Fibroblast of upper back skin (primary cell): ENCODE measurements at regions not wholly inside any gene's neighbourhood (a gene's known extent, or its start where the extent isn't known, plus 50 kb on each side); places are given as distances from the start of the nearest gene placed in this dataset.
A peak's percentile ranks its signal among the peaks of the same experiment; 100 is the strongest.
"Not testable (repeated sequence)": the region's sequence is repeated elsewhere in the genome, so short reads cannot be mapped to it uniquely, and the experiment has no call there.

ENCODE experiments used
- DNase-seq: peaks from one replicate; pipeline ENCODE4 v3.0.0-alpha.2; 2013

DNA sequence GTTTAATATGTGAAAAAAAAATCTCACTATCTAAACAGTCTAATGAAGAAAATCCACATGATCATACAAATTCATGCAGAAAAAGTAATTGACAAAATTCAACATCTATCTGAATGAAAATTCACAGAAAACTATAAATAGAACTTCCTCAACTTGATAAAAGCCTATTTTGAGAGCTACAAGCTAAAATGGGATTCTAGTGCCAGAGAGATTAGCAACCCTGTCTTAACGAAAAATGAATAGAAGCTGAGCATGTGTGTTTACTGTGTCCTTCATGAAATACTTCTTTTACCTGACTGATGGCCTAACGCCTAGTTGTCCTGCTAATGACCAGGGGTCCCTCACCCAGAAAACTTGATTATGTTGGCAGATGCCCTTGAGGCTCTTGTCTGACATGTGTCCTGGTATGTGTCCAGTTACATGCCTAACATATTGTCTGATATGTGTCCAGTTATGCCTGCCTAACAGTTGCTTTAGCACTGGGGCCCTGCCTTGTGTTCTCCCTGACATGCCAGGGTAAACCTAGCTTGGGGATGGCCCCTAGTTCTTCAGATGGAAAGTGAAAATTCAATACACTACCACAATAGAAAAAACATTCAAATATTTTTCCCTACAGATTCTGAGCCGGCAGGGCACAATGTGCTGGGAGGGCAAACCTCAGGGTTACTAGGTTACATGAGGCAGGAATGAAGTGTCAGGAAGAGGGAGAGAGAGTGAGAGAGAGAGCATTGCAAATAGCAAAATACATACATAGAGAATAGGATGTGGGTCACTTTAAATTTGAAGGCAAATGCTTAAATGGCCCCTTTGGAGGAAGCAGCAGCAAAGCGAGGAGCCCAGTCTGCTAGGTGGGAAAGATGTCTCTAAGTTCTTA is 834.0 kb downstream of the CDH11 start:
- no peak for DNase-seq

DNA sequence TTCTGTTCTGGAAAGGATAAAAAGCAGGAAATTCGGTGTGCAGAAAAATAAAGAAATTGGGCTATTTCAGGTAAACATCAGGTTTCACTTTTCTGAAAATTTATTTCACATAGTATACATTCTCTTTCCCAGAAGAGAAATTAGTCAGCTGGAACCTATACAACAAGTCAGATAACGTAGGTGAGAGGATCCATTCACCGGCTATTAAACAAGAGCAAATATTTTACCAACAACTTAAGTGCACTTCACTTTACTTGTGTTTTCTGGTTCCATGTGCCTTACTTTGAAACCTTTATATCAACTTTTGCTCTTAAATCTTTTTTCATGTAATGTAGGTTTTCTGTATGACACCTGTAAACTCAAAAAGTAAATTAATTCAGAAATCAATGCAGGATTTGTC is 839.7 kb downstream of the CDH11 start:
- no peak for DNase-seq

DNA sequence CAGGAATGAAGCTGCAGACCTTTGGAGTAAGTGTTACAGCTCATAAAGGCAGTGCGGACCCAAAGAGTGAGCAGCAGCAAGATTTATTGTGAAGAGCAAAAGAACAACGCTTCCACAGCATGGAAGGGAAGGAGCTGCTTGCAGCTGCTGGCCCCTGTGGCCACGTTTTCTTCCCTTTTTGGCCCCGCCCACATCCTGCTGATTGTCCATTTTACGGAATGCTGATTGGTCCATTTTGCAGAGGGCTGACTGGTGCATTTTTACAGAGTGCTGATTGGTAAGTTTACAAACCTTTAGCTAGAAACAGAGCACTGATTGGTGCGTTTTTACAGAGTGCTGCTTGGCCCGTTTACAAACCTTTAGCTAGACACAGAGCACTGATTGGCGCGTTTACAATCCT is 841.5 kb downstream of the CDH11 start:
- no peak for DNase-seq

DNA sequence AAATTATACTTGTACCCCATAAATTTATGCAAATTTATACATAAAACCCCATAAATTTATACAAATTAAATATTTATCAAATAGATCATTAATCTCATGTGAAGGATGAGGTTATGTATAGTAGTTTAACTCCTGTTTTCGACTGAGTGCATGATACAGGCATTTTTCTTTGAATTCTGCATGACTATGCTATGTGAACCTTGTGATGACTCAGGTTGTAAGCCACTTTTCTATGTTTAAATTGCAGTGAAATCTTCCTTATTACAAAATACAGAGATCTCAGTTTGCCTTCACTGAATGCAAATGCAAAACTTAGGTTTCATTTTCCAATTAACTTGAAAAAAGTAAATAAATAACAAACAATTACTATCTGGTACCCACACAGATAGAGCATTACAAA is 843.7 kb downstream of the CDH11 start:
- DNase-seq: peak; percentile 70

DNA sequence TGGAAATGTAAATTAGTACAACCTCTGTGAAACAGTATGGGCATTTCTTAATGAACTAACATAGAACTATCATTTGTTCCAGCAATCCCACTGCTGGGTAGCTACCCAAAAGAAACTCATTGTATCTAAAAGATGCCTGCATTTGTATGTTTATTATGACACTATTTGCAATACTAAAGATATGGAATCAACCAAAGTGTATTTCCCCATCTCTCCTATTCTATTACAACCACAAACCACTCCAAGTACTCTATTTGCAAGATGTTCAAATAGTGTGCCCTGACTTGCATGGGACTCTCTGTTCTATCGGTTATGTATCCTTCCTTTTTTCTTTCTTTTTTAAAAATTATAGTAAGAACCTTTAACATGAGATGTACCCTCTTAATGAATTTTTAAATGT is 845.2 kb downstream of the CDH11 start:
- DNase-seq: no peak

DNA sequence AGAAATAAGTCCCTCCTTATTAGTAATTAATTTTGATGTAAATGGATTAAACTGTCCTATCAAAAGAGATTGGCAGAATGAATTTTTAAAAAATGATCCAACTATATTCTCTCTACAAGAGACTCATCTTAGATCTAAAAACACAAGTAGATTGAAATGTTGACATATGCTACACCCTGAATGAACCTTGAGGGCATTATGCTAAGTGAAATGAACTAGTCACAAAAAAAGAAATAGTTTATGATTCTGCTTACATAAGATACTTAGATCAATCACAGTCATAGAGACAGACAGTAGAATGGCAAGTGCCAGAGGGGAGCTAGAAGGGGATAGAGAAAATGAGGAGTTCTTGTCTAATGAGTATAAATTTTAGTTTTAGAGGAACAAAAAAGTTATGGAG is 849.8 kb downstream of the CDH11 start:
- DNase-seq: no peak

DNA sequence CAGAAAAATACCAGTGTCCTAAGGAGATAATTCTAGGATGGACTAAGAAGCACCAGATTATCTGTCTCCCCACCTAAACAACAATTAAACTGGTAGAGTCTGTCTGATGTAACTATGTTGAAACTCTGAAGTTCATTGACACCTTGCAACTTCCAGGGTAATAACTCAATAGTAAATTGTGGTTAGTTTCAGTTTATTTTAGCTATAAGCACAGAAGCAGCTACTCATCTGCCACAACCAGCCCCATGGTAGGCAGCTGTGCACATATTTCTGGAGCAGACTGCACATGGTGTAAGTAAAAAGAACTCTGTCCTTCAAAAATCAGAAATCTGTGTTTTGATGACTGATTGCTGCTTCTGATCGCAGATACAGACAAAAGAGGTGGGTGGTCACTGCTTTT is 852.1 kb downstream of the CDH11 start:
- DNase-seq: peak; percentile 41

DNA sequence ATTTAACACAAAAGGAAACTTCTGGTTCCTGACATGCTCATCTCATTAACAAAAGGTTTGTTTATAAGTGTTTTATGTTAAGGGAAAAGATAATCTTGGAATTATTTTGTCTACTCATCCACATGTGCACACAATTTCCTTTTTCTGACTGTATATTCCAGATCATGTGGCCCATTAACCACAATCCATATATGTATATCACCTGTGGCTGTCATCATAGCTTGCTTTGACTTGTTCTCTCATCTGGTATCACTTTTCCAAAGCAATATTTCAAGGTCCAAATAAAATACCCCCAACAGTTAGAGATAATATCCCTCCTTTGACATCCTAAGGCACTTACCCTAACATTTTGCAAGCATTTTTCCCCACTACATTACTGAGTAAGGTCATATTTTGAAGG is 856.1 kb downstream of the CDH11 start:
- peak; percentile 62 for DNase-seq

DNA sequence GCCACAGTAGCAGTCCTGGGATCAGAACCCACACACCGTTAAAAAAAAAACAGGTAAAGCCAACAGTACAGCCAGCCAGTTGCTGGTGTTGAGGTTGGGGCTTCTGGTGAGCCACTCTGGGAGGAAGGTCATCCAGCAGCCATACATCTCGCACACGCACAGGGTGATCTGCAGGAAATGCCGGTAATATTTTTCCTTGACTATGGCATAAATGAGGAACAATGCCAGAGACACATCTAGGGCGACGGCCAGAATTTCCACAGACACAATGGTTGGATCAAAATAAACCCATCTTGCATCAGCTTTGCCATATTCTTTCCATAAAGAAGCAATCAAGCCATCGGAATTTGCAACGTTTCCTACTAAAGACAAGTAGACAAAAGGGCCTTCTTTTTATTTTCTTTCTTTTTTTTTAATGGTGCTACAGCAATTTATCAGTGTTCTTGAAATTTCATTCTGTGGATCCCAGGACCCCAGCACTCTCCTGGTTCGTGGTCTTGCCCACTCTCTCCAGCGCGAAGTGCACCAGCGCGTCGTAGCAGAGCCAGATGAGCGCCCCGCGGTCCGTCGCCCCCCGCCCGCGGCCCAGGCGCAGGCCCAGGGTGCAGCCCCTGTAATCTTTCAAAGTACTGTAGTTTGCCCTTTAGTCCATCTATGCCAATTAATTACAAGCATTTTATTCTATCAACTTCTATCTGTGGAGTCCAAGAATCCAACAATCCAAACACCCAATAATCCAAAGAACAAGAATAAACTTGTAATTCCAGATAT is 861.0 kb downstream of the CDH11 start:
- not testable (repeated sequence) for DNase-seq

DNA sequence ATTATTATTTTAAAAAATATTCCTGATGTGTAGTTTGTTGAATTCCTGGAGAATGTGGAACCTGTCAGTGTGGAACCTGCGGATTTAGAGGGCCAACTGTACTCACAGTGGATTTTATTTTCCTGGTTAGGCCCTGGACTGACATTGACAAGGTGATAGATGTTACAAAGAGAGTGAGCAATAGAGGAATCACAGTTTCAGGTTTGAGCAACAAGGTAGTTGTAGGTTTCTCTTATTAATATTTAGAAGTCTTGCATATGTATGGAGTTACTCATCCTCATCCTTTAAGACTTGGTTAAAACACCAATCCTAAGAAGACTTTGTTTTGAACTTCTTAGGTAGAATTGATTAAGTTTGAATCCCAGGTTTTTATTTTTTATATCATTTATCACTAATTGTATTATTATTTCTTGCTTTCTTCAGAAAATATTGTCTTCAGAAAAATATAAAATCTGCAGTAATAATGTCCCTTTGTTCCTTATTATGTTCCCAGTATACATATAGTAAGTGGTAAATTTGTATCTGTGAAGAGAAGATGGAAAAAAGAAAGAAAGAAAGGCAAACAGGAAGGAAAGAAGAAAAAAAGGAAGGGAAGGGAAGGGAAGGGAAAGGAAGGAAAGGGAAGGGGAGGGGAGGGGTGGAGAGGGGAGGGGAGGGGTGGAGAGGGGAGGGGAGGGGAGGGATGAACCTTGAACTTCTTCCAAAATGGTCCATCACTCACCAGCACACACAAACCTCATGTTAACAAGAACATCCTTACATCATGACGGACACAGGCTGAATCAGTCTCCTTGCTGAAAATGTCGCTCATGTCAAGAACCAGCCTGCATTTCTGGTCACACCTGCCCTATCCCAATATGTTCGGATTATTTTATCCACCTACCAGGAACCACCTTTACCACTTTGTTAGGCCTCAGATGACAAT is 867.2 kb downstream of the CDH11 start:
- no peak for DNase-seq

DNA sequence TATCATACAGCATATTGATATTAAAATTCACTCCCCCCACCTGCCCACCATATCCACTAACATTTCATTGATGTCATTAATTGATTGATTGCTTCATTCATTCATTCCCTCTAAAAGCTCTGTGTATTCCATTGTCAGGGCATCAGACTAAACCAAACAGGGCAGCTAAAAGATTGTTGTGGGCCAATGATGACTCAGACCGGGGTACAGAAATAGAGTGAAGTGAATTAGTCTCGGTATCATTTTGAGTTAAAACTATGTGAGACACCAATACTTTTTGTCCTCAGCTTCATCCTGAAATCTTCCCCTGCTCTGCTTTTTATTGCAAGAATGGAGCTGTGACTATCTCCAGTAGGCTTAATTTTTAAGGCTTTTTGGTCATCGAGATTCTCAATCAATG is 868.3 kb downstream of the CDH11 start:
- DNase-seq: no peak

DNA sequence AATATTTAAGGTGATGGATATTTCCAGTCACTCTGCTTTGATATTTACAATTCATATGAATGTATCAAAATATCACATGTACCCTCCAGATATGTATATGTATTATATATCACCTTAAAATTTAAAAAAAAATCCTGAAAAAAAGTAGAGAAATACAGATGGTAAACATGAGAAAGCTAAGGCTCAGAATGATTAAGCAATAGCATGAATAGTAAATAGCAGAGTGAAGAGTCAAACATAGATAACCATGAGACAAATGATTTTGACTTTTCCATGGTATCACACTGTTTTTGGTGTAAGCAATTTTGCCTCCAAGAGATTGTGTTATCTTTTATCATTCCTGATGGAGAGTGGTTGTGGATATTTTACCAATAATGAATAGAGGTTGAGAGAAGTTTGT is 868.8 kb downstream of the CDH11 start:
- no peak for DNase-seq

DNA sequence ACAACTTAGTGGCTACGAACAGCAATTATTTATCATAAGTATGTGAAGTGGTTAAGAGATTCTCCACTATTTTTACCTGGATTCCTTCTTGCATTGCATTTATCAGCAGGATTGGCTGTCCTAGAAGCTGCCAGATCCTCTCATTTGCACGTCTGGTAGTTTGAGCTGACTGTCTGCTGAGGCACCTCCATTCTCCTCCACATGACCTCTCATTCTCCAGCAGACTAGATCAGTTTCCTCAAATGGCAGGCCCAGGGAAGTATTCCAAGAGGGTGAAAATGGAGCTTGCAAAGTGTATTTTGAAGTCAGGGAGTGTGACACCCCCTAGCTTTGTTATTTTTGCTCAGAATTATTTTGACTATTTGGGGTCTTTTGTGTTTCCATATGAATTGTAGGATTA is 870.1 kb downstream of the CDH11 start:
- no peak for DNase-seq

DNA sequence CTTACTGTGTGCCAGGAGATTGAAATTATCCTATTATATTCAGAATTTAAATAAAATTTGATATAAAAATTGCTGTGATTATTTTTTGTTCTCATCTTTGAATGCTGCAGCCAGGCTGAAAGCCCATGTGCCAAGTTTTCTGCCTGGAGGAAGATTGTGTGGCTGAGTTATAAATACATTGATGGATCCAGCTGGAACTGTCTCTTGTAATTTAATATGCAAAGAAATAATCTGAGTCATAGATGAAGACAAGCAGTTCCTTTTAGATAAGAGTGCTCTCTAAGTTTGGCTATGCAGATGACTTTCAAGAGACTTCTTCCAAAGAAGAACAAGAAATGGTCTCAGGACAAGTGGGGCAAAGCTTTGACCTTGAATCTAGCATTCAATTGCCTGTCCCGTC is 871.0 kb downstream of the CDH11 start:
- DNase-seq: peak; percentile 45

DNA sequence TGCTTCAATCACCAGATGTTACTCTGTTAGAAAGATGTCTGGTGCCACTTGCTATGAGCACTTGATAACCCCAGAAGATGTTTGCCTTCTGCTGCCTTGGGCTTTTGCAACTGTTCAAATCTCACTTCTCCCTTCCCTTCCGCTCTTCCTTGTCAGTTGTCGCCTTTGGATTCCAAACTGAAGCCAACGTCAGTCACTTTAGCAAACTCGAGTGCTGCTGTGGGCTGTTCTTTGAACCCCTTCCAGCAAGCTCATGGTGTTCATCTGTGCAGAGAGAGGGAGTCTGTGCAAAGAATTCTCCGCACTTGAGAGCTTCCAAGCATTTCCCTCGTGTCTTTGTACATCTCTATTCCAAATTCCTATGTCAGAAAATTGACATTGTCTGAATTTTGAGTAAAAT is 879.4 kb downstream of the CDH11 start:
- no peak for DNase-seq

DNA sequence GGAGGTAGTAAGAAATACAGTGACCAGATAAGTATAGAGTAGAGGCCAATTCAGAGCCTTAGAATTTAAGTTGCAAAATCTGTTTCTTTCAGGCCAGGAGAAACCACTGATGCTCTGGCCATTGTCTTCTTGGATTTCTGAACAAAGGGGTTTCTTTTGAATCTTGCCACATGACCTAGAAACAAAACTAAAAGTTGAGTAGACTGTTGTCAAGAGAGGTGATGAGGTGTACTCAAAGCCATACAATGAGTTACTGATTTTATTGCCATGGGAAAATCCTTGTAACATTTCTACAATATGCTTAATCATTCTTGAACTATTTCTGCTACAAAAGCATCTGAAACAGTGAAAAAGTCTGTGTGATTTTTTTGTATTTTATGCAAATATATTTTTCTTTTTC is 881.3 kb downstream of the CDH11 start:
- peak; percentile 43 for DNase-seq

DNA sequence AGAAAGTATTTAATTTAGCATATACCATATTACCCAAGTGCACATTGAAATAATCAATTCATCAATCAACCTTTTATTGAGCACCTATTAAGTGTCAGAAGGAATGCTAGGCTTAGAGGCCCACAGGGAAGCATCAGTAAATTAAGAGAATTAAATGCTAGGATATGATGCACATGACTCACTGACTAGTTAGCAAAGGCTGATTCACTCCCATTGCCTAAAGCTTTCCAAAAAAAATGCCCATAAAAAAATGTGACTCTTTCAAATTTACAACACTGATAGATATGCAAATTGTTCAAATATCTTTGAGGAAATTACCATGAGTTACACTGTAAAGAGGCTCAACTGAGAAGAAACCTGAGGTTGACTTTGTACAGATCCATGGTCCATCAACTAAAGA is 883.3 kb downstream of the CDH11 start:
- DNase-seq: peak; percentile 59

DNA sequence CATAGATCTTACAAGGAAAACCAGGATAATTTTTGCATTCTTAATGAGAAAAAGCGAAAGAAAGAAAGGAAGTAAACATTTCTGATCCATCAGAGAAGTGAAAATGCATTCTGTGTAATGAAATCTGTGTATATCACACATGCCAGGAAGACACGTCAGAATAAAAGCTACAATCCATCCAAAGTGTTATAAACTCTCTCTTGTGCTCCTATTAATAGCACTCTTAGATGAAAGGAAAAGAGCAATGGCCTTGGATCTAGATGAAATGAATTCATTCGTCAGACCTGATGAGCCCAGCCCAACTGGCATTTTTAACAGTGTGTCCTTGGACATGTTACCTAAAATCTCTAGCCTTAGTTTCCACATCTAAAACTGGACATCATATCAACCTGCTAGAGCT is 885.5 kb downstream of the CDH11 start:
- no peak for DNase-seq

DNA sequence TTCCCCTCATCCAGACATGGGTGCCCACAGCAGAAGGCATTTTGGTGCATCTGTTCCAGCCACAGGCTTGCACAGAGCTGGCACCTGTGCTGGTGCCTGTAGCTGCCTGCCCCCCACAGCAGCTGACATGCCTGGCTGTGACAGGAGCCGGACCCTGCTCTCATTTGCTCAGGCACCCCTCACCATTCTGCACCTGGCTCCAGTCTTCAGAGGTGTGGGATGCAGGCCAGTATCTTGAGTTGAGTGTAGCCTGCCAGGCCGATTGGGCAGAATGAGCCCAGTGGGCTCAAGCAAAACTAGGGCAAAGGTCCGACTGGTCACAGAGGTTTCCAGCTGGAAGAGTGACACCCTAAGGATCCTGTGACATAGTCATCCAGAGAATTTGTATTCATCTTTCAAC is 887.7 kb downstream of the CDH11 start:
- DNase-seq: no peak

DNA sequence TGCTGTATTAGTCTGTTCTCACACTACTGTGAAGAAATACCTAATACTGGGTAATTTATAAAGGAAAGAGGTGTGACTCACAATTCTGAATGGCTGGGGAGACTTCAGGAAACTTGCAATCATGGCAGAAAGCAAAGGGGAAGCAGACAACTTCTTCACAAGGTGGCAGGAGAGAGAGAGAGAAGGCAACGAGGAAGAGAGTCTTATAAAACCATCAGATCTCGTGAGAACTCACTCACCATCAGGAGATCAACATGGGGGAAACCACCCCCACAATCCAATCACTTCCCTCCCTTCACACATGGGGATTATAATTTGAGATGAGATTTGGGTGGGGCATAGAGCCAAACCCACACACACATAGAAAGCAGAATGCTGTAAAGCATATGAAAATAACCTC is 896.2 kb downstream of the CDH11 start:
- DNase-seq: peak; percentile 3

DNA sequence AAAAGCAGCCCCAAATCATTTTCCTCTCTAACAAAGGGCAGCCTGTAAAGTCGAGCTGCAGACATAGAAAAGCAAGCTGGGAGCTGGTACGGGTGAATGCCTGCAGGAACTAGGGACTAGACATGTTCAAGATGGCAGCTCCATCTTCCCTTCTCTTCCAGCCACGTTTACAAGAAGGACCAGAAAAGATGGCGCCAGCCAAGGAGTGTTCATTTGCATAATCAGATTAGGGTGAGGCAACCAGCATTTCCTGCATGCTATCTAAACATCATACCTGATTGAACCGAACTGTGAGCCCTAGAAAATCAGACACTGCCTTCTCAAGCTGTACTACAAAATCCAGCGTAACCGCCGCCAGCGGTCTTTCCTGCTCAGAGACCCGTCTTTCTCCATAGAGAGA is 896.8 kb downstream of the CDH11 start:
- DNase-seq: no peak

DNA sequence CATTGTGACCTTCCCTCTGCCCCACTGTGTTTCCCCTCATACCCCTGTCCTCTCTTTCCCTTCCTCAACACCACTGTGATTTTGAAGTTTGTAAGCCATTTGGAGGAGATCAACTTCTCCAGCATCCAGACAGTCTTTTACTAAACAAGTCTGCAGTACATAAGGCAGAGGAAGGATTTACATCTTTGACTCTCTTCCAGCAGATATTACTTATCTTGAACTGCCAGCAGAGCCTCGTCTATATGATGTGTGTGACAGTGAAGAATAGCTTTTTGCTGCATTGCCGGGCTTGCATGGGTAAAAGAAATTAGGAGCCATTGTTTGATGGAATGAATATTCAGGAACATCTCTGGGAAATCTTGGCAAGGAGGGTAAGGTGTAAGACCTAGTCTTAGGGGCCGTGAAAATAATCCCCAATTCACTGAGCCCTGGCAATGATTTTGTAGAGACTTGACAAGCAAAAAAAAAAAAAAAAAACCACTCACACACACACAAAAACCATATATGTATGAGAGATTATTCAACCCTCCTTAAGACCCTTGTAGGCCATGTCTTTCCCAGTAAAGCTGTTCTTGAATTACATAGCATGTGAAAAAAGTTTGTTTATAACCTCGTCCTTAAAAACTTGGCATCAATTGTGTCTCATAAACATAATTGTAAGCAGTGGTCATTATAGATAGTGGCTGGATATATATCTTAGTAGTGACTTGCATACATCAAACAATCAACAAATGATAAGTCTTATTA is 903.9 kb downstream of the CDH11 start:
- DNase-seq: no peak

DNA sequence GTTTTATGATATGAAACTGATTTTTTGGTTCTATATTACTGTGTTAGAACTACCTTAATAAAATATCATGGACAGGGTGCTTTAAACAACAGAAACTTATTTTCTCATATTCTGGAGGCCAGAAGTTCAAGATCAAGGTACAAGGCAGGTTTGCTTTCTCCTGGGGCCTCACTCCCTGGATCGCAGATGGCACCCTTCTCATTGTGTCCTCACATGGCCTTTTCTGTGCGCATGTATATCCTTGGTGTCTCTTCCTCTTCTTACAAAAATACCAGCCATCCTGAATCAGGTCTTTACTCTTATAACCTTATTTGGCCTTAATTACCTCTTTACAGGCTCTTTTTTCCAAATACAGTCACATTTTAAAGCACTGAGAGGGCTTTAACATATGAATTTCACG is 906.1 kb downstream of the CDH11 start:
- DNase-seq: no peak
